Omental fat pad (tissue), 3 donors: ENCODE measurements at regions not wholly inside any gene's neighbourhood (a gene's known extent, or its start where the extent isn't known, plus 50 kb on each side); places are given as distances from the start of the nearest gene placed in this dataset.

Experiments used
- ATAC-seq: fragments of 150-250 bp; one replicate; pipeline ENCODE4 v1.9.1; 2016; ENCODE audit warnings: mild to moderate bottlenecking, moderate library complexity; ENCODE audit not compliant: low FRiP score
- DNase-seq: peaks from one replicate; pipeline ENCODE4 v3.0.0-alpha.2; 2019; ENCODE audit warnings: low spot score
- CTCF ChIP-seq, 3 donors: fragments of 450-650 bp; IDR thresholded peaks; one replicate each; pipeline ENCODE4 v1.5.1; 2016 to 2017; ENCODE audit warnings: antibody characterized with exemption in 3 of 3, mild to moderate bottlenecking in 3 of 3, moderate library complexity in 2 of 3

DNA sequence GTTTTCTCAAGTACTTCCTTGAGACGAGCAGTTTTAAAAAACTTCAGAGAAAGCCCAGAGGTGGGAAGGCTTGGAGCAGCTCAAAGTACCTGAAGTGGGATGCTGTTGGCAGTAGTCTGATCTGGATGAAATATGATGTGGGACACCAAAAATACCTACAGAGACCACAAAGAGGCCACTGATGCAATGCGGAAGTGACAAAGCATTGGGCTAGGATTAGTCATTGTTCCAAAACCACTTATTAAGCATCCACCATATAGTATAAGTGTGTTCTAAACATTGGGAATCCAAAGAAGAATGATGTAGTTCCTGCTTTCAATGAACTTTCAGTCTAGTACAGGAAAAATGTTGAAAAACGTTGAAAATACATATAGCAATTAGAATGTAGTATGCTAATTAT, 386.1 kb upstream of the CNKSR2 start:
- DNase-seq = no peak
- ATAC-seq = no peak
- TF ChIP-seq CTCF (IDR thresholded peaks at IDR 0.05) = no peak

GRCh38 chrX:20980426-20980825, 393.8 kb upstream of the CNKSR2 start:
- no peak for ATAC-seq
- no peak for DNase-seq
- no peak for TF ChIP-seq CTCF (IDR thresholded peaks at IDR 0.05)

DNA sequence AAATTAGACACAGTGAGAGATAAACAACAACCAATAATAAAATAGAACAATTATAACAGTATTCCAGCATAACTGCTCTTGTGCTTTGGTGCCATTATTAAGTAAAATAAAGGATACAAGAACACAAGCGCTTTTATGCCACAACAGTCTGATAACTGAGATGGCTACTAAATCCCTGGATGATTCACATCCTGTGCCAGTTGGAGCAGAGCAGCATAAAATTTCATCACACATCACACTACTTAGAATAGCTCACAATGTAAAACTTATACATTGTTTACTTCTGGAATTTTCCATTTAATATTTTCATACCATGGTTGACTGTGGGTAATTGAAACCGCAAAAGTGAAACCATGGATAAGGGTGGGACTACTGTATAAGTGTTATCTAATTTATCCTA, 399.9 kb upstream of the CNKSR2 start:
- TF ChIP-seq CTCF (IDR thresholded peaks at IDR 0.05) = no peak
- ATAC-seq (no peak), DNase-seq (no peak)

GRCh38 chrX:20973038-20973437, 401.2 kb upstream of the CNKSR2 start:
- DNase-seq = no peak
- ATAC-seq = no peak
- no peak for TF ChIP-seq CTCF (IDR thresholded peaks at IDR 0.05)

DNA sequence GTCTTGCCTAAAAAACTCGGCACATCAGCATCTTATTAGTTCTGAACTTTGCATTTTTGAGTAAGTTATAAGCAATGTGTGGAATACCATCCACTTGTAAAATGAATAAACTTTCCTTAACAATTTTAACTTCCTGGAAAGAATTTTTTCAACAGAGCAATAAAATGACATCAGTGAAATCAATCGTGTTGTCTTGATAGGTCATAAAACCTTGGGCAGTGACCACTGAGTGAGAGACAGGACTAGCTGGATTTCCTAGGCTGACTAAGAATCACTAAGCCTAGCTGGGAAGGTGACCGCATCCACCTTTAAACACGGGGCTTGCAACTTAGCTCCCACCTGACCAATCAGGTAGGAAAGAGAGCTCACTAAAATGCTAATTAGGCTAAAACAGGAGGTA, 403.0 kb upstream of the CNKSR2 start:
- ATAC-seq = no peak
- no peak for DNase-seq
- TF ChIP-seq CTCF (IDR thresholded peaks at IDR 0.05) = no peak

- ATAC-seq (no peak), DNase-seq (no peak)
- no peak for TF ChIP-seq CTCF (IDR thresholded peaks at IDR 0.05)
These were observed 404.7 kb upstream of the CNKSR2 start for GRCh38 chrX:20969565-20969964.

- no peak for DNase-seq
- no peak for ATAC-seq
- no peak for TF ChIP-seq CTCF (IDR thresholded peaks at IDR 0.05)
These were observed 405.2 kb upstream of the CNKSR2 start for GRCh38 chrX:20968996-20969395.
